ENCODE measurements at regions not wholly inside any gene's neighbourhood (a gene's known extent, or its start where the extent isn't known, plus 50 kb on each side); places are given as distances from the start of the nearest gene placed in this dataset.

- TF ChIP-seq CTCF (IDR thresholded peaks at IDR 0.05): no peak
- TF ChIP-seq EZH2 (IDR thresholded peaks at IDR 0.05): no peak
- no peak for TF ChIP-seq EZH2phosphoT487 (IDR thresholded peaks at IDR 0.05)
These were observed 196.6 kb upstream of the PLPP4 start for GRCh38 chr10:120260456-120260855.

All from neural progenitor cell (in vitro differentiated cells).